NCI-H446 (cell line): ENCODE measurements at regions not wholly inside any gene's neighbourhood (a gene's known extent, or its start where the extent isn't known, plus 50 kb on each side); places are given as distances from the start of the nearest gene placed in this dataset.
"Not testable (repeated sequence)": the region's sequence is repeated elsewhere in the genome, so short reads cannot be mapped to it uniquely, and the experiment has no call there.

Experiments
- DNase-seq, 2 experiments: peaks; one replicate each; lab custom pipeline; 2025; lab: John Stamatoyannopoulos, UW

DNA sequence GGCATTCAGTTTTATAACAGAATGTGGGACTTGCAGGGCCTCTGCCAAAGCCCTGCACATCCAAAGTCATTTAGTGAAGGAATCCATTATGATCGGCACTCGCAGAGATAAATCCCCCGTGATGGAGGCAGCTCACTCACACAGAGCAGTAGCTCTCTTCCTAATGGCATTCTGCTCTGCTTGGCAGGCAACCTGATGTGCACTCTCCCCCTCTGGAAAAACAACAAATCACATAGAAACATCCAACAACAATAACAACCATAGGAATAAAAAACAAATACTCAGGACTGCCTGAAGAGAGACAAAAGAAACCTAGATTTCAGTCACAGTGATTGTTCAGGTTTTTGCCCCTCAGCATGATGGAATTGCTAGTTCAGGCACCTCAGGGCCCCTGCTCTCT is 59.7 kb downstream of the NAA11 start:
- DNase-seq: no peak

DNA sequence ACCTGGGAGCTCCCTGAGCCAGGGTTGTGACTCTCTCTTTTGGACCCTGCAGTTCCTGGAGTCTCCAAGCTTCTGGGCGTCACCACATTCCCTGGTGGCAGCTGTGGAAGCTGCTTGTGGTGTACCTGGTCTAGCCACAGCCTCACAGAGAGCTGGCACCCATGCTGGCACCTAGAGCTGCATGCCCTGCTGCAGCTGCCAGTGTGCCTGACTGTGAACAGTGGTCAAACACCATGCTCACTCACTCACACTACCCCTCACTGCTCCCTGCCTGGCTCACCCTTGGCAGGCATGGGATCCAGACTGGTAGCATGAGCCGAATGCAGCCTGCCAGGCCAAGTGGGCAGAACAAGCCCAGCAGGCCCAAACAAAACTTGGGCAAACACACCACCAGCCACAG is 66.6 kb downstream of the NAA11 start:
- no peak for DNase-seq

DNA sequence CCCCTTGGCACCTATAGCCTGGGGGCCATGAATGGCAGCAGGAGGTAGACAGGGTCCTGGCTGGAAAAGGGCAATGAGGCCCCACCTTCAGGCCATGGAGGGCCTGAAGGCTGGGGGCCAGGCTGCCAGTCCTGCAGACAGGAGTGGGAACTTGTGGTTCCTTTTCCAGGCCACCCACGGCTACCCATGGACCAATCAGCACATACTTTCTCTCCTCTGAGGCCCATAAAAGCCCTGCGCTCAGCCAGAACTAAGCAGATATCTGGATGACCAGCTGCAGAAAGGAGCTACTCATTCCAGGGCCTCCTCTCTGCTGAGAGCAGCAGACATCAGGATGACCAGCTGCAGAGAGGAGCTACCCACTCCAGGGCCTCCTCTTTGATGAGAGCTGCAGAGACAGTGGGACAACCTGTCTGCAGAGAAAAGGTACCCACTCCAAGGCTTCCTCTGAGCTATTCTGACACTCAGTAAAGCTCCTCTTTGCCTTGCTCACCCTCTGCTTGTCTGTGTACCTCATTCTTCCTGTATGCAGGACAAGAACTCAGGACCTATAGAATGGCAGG is 67.2 kb downstream of the NAA11 start:
- DNase-seq: no peak

DNA sequence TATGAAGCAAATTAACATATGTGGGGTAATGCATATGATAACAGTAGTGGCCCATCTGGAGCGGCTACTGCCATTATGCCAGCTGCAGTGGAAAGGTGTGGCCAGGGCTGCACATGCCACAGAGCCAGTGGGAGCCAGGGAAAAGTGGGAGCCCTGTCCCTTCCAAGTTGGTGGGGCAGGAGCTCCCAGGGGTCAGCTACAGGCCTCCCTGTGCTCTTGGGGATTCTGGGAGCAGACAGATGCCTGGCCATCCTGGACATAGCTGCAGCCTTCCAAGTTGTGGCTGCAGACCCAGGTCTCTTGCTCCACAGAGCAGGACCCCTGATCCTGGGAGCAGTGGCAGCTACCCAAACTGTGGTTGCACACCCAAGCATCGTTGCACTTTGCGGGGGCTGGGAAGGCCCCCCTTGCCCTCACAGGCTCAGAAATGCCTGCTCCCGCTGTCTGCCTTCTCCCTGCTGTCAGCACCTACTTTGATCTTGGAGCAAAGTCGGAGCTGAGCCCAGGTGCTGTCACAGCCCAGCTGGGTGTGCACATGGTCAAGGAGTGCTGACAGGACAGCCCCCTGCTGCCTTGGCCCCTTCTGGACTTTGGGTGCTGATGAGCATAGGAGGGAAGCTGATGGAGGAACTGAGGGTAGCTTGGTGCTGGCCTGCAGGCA is 67.8 kb downstream of the NAA11 start:
- DNase-seq: no peak

DNA sequence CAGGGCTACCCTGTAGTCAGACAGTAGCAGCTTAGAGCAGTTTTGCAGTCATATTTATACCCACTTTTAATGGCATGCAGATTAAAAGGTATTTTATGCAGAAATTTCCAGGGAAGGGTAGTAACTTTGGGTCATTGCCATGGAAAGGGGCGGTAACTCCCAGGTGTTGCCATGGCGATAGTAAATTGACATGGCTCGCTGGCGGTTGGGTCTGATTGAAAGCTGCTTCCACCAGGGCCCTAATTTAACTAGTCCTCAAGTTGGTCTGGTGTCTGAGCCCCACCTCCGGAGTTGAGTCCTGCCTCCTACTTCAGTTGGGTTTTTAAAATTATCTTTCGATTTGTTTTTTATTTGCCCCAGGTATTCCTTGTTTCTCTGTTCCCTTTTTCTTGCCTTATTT is 70.1 kb downstream of the NAA11 start:
- DNase-seq: peak in 1 of 2 experiments; percentile 6

DNA sequence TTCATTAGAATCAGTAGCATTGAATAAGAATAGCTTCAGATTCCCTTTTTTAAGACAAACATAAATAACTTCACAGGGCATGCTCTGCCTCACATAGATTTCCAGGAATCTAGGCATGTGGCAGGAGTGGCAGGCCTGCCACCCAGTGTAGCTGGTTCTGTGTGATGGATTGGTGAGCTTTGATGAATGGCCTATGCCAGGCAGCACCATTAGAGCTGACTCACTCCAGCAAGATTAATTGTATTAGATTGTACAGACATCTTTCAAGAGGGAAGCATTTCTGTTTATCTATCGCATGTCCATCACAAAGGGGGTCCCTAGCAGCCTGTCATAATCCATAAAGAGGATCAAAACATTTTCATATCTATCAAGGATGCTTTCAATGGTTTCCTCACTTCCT is 71.9 kb downstream of the NAA11 start:
- no peak for DNase-seq

DNA sequence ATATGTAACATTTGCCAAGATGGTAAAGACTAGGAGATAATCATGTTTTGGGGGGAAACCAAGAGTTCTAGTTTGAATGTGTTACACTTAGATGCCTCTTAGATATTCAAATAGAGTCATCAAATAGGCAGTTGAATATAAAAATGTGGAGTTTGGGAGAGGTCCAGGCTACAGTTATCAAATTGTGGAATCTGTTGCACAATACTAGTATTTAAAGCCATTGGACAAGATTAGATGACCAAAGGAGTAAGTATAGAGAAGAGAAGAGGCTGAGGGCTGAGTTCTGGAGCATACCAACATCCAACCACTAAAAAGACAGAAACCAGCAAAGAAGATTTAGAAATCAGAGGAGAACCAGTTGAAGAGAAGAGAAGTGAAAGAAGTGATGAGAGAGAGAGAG is 72.7 kb downstream of the NAA11 start:
- DNase-seq: no peak

DNA sequence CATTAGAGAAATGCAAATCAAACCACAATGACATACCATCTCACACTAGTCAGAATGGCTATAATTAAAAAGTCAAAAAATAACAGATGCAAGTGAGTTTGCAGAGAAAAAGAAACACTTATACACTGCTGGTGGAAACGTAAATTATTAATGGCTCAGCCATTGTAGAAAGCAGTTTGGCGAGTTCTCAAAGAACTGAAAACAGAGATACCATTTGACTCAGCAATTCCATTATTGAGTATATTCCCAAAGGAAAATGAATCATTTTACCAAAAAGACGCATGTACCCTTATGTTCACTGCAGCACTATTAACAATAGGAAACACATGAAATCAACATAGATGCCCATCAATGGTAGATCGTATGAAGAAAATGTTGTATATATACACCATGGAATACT is 75.0 kb downstream of the NAA11 start:
- DNase-seq: no peak

DNA sequence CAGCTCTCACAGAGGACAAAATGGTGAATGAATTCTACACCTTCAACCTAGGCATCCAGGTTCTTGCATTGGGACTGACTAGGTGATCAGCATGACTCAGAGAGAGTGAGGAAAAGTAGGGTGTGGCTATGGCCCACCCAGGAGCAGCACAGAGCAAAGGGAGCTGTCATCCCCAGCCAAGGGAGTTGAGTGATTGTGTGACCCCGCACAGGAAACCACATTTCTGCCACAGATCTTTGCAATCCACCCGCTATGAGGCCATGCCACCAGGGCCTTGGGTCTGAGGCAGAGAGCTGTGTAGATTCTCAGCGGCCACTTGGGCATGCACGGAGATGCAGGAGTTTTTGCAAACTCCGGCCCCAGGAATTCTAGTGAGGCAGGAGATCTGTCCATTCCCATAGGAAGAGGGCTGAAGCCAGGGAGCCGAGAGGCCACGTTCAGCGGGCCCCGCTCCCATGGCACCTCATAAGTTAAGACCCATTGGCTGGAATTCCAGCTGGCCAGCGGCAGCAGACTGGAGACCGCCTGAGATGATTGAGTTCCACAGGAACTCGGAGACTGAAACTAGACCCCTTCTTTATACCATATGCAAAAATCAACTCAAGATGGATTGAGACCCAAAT is 75.9 kb downstream of the NAA11 start:
- DNase-seq: no peak

DNA sequence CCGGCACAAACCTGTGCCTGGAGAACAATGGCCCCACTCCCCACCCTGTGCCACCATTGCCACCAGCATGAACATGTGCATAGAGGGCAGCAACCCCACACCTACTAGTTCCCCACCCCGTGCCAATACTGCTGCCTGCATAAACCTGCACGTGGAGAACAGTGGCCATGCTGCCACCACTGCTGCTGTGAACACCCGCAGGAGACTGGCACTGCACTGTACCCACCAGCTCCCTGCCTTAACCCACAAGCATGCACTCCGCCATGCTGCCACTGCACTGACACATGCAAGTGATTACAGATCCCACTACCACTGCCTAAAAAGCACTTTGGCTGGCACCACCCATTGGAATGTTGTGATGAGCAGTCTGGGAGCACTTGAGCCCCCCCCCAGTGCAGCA is 77.3 kb downstream of the NAA11 start:
- no peak for DNase-seq

DNA sequence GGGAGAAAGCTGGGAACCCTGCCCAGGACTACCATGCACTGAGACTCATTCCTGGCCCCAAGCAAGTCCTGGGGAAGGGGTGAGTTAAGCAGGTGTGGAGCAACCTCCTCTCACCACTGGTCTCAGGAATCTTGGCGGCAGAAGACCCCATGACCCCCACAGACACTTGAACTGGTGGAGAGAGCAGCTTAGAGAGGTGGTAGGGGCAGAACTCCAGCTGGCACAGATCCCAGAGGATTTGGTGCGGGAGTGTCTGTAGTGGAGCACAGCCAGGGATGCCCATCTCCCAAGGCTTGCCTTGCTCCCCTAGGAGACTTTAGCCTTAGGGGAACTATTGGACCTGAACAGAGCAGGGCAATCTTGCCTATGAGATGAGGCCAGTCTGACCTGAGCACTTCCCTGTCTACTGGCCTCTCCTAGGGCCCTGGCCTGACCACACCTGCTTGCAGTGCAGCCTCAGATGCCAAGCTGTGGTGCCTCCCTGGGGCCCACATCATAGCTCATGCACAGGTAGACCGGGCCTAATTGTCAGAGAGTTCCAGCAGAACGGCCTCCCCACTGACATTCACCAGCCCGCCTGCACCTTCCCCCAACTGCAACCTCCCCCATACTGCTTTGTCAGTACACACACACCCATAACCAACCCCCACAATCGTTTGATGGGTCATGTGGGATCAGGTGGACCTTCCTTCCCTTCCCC is 78.0 kb downstream of the NAA11 start:
- DNase-seq: peak in 1 of 2 experiments; percentile 75

DNA sequence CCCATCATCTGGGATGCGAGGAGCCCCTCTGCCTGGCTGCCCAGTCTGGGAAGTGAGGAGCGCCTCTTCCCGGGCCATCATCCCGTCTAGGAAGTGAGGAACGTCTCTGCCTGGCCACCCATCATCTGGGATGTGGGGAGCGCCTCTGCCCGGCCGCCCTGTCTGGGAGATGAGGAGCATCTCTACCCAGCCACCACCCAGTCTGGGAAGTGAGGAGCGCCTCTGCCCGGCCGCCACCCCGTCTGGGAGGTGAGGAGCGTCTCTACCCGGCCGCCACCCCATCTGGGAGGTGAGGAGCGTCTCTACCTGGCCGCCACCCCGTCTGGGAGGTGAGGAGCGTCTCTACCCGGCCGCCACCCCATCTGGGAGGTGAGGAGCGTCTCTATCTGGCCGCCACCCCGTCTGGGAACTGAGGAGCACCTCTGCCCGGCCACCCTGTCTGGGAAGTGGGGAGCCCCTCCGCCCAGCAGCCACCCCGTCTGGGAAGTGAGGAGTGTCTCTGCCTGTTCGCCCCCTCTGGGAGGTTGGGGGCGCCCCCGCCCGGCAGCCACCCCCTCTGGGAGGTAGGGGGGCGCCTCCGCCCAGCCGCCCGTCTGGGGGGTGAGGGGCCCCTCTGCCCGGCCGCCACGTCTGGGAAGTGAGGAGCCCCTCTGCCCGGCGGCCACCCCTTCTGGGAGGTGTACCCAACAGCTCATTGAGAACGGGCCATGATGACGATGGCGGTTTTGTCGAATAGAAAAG is 80.5 kb downstream of the NAA11 start:
- DNase-seq: not testable (repeated sequence)

DNA sequence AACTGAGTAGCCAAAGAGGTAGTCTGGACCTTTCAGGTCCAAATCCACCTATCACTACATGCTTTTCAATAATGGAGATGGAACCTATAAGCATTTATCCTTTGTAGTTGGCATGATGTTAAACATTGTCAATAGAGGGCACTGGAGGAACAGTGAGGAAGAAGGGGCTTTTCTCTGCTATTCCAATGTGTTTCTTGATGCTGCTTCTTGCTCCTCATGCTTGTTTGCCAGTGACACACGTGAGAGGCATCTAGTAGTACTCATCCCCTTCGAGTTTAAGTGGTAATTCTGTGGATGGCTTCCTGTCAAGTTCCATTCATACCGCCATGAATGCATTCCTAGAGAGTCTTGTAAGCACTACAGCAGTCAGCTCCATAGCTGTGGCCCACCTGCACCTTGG is 84.0 kb downstream of the NAA11 start:
- DNase-seq: peak in 1 of 2 experiments; percentile 53

DNA sequence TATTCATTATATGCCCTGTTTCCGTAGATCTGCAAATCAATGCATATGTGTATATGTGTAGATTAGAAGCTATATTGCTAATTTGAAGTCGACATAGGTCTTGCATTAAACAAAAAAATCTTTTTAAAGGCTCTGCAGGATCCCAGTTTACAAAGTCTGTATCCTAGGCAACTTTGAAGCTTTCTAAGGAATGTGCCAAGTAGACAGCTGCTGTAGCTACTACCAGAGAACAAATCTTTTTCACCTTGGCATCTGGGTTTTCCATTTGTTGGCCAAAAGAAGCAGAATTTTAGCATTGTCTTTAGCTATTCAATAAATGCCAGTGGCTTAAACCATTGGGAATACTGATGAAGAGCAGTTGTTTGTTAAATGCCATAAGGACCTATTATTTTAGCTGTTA is 88.0 kb downstream of the NAA11 start:
- peak; percentile 36 to 79 for DNase-seq

DNA sequence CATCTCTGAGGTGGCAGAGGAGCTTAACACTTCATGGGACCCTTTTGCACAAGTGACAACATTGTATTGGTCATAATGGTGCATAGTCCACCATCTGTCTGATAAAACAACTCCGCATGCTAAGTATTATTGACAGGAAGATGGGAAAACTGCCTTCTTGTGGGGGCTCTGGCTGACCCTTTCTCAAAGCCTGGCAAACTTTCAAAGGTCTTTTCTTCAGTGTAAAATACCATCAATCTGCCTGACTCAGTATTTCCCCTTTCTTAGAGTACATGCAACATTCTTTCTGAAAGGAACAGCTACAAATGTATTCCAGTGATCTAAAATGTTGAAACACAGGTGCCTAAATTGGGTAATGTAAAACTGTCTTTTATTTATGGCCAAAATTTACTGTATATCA is 89.1 kb downstream of the NAA11 start:
- peak in 1 of 2 experiments; percentile 31 for DNase-seq

DNA sequence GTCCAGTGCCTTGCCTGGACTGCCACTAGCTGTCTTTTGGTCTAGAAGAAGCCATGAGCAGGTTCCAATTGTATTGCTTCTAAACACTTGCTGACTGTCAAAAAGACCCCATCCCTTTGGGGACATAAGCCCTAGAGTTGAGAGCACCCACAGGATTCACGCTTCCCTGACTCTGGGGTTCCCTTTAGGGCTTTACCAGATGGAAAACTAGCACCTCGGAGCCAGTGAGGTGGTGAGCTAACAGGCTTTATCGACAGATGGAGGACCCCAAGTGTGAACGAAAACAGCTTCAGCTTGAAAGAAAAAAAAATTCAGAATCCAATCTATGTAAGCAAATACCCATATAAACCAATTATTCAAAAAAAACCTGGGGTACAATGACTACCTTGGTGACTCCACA is 90.8 kb downstream of the NAA11 start:
- peak; percentile 34 to 37 for DNase-seq

DNA sequence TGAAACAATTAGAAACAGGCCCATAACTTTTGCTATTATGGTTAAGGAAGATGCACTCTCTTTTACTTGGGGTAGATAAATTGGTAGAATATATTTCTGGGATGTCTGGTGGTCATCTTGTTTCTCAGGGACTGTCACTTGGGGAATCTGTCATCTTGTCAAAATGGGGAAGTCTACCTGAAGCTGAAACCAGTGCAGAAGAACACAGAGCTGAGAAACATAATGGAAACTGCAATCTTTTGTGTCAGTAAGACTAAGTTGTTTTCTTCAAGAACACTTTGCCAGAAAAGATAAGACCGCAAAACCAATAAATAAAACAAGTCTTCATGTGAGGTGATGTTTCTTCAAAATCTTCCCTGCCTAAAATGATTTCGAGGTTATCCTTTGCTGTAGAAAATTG is 92.0 kb downstream of the NAA11 start:
- DNase-seq: no peak

DNA sequence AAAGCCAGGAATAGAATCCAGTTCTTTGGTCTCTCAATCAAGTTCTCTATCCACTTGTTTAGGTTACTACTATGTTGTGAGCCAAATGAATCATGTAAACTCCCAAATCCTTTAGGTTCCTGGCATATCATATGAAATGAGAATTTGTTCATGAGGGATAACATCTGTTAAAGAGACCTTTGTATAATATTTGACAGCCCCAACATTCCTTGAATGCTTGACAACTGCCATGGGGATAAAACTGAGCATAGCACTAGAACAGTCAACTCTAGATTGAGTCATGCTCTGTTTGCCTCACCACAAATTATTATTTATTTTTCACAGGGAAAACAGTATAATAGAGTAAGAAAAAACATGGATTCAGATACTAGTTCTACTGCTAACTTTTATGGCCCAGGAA is 93.3 kb downstream of the NAA11 start:
- DNase-seq: peak in 1 of 2 experiments; percentile 43

DNA sequence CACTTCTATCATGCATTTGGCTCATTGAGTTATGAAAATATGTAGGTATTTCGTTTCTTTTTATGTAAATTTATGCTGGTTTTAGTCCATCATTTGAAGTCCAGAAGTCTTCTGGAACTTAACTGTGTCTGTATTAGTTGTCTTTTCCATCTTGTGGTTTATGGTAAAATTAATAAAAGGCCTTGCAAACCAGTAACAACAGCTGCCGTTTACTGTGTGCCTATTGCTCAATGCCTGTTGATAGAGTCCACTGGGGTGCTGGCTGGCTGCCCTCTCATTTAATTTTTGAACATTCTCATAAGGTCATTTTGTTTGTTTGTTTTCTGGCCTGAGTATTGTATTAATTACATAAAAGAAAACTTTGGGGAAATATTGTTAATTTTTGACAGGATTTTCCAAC is 98.0 kb downstream of the NAA11 start:
- DNase-seq: no peak

DNA sequence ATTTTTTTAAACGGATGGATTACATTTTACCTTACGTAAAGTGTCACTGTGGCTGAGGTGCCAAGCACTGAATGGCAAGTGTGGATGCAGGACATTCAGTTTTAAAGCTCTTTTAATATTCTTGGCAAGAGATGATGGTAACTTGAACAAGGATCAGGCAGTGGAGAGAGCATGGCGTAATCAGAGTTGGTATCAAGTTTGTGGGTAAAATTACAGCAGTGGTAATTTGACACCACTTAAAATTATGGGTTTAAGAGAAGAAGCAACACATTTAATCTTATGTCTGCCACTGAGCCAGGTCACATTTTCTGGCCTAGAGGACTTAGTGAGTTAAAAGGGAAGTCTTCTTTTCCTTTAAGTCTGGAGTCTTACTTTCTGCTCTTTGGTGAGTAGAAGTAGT is 100.5 kb downstream of the NAA11 start:
- no peak for DNase-seq

DNA sequence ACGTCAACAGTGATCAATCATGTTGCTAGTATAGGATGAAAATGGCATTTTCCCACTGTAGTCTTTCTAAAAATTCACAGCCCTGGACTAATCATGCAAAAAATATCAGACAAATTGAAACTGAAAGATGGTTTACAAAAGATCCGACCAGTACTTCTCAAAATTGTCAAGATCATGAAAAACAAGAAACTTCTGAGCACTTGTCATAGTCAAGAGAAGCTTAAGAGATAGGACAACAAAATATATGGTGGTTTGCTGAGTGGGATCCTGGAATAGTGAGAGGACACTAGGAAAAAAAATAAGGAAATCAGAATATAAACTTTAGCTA is 101.1 kb downstream of the NAA11 start:
- no peak for DNase-seq

DNA sequence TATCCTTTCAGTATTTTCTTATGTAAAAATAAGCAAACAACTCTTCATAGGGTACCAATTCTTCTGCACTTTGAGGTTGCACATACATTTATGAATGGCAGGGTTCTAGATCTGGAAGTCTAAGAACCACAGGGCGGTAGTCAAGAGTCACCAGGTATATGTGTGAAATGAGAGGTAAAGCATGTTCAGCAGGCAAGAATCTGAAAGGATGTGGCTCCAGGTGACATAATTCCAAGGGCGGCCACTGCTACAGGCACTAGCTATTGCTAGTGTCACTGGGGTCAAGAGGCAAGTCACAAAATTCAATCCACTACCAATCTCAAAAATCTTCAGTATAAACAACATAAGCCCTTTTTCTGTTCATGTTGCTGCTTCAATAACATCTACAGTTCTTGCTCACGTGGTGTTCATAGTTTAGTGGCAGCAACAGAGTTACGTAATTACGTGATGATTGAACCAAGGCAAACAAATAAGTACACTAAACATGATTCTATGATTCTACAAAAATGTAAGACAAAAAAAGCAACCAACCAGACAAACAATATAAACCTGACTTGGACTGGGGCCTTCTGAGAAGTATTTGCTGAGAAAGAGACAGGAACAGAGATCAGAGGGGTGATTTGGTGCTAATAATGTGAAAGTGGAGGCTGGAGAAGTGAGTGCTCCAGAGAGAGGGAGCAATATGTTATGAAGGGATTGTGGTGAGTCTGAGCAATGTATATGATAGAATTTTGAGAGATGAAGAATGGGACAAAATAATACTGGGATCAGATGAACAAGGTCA is 101.7 kb downstream of the NAA11 start:
- no peak for DNase-seq
